Hepatocyte (in vitro differentiated cells): ENCODE measurements at regions not wholly inside any gene's neighbourhood (a gene's known extent, or its start where the extent isn't known, plus 50 kb on each side); places are given as distances from the start of the nearest gene placed in this dataset.

Experiments
- EZH2 ChIP-seq: fragments of 200-600 bp; sonication (generic); IDR thresholded peaks from 2 replicates; pipeline ENCODE4 v1.6.1; 2016; ENCODE audit warnings: antibody characterized with exemption, mild to moderate bottlenecking, borderline replicate concordance
- EZH2phosphoT487 ChIP-seq: fragments of 200-600 bp; sonication (generic); IDR thresholded peaks from one replicate; pipeline ENCODE4 v1.6.1; 2018; ENCODE audit warnings: antibody characterized with exemption, mild to moderate bottlenecking, low read depth, moderate library complexity; ENCODE audit not compliant: unreplicated experiment, severe bottlenecking
- TF ChIP-seq, protein P1 (sequence below): fragments of 200-600 bp; sonication (generic); IDR thresholded peaks from 2 replicates; pipeline ENCODE4 v1.5.1; 2016; ENCODE audit warnings: antibody characterized with exemption, mild to moderate bottlenecking; ENCODE audit not compliant: poor library complexity

DNA sequence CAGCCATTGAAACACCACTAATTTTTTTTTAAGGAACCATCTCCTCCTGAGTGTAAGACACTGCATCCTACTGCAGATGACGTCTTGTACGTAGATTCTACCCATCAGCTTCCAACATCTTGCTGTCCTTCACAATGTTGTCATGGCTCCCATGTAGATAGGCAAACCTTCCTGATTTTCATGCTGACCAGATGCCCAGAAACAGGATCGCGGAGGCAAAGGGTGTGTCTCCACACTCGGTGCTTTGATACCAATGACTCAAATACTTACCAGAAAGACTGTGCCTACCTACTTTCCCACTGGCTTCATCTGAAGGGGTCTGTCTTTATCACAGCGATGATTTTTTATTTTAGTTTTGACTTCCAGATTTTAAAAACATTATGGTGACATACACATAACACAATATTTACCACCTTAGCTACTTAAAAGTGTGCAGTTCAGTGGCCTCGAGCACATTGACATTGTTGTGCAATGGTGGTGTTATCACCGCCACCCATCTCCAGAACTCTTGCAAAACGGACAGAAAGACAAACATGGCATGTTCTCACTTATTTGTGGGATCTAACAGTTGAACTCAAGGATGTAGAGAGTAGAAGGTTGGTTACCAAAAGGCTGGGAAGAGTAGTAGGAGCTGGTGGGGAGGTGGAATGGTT, 94.0 kb upstream of the PEG3 start:
- TF ChIP-seq EZH2 (no peak), EZH2phosphoT487 (no peak)
- TF ChIP-seq, protein P1, sequence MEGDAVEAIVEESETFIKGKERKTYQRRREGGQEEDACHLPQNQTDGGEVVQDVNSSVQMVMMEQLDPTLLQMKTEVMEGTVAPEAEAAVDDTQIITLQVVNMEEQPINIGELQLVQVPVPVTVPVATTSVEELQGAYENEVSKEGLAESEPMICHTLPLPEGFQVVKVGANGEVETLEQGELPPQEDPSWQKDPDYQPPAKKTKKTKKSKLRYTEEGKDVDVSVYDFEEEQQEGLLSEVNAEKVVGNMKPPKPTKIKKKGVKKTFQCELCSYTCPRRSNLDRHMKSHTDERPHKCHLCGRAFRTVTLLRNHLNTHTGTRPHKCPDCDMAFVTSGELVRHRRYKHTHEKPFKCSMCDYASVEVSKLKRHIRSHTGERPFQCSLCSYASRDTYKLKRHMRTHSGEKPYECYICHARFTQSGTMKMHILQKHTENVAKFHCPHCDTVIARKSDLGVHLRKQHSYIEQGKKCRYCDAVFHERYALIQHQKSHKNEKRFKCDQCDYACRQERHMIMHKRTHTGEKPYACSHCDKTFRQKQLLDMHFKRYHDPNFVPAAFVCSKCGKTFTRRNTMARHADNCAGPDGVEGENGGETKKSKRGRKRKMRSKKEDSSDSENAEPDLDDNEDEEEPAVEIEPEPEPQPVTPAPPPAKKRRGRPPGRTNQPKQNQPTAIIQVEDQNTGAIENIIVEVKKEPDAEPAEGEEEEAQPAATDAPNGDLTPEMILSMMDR = no peak
